HEK293 (cell line): ENCODE measurements at regions not wholly inside any gene's neighbourhood (a gene's known extent, or its start where the extent isn't known, plus 50 kb on each side); places are given as distances from the start of the nearest gene placed in this dataset.

Experiments used
- CTCF ChIA-PET: fragments of 350-600 bp; formaldehyde crosslinking; extraction: SDS; loops from one replicate; lab custom pipeline; 2021; ENCODE audit warnings: antibody characterized with exemption; lab: Yijun Ruan, JAX
- POLR2A ChIA-PET: fragments of 300-600 bp; formaldehyde crosslinking; extraction: SDS; loops from one replicate; lab custom pipeline; 2020; ENCODE audit warnings: antibody characterized with exemption, inconsistent platforms; lab: Yijun Ruan, JAX
- H3K27ac ChIP-seq: fragments of 200-500 bp; sonication (Bioruptor generic); 2 replicates; pipeline ENCODE4 v1.5.1; 2014; ENCODE audit warnings: low read depth, low read length, control low read depth, inconsistent platforms; ENCODE audit errors: extremely low read depth
- H3K36me3 ChIP-seq, 2 experiments: fragments of 200-500 bp in 1 of 2; sonication (Bioruptor generic) in 1 of 2; 1 replicate in 1 of 2; 2 replicates in 1 of 2; pipeline ENCODE4 v1.5.1; 2014 to 2017; ENCODE audit warnings: inconsistent platforms in 2 of 2, low read length in 2 of 2; ENCODE audit not compliant: control insufficient read depth in 2 of 2, insufficient read depth in 1 of 2
- H3K4me1 ChIP-seq: fragments of 200-500 bp; sonication (Bioruptor generic); 2 replicates; pipeline ENCODE4 v1.5.1; 2014; ENCODE audit warnings: mild to moderate bottlenecking, low read length, inconsistent platforms; ENCODE audit not compliant: control insufficient read depth, insufficient read depth
- H3K4me3 ChIP-seq: 2 replicates; pipeline ENCODE4 v1.5.1; 2011; ENCODE audit warnings: low read depth, mild to moderate bottlenecking, control low read depth, low read length, moderate library complexity
- H3K9me3 ChIP-seq: fragments of 200-500 bp; sonication (Bioruptor generic); 2 replicates; pipeline ENCODE4 v1.5.1; 2014; ENCODE audit warnings: low read depth, low read length, inconsistent platforms; ENCODE audit not compliant: control insufficient read depth, insufficient read depth
- EGR2 ChIP-seq: fragments of 450-650 bp; formaldehyde crosslinking; IDR thresholded peaks from 2 replicates; pipeline ENCODE4 v1.5.1; 2016; ENCODE audit warnings: low read depth, missing biosample characterization, missing genetic modification characterization
- GFI1B ChIP-seq: fragments of 450-650 bp; formaldehyde crosslinking; IDR thresholded peaks from 2 replicates; pipeline ENCODE4 v1.5.1; 2016; ENCODE audit warnings: missing biosample characterization, missing genetic modification characterization
- KLF7 ChIP-seq: fragments of 450-650 bp; formaldehyde crosslinking; IDR thresholded peaks from 2 replicates; pipeline ENCODE4 v1.5.1; 2016; ENCODE audit warnings: missing biosample characterization, missing genetic modification characterization, borderline replicate concordance
- PRDM10 ChIP-seq: fragments of 450-650 bp; formaldehyde crosslinking; IDR thresholded peaks from 2 replicates; pipeline ENCODE4 v1.5.1; 2016; ENCODE audit warnings: missing biosample characterization, missing genetic modification characterization
- SP3 ChIP-seq: fragments of 450-650 bp; formaldehyde crosslinking; IDR thresholded peaks from 2 replicates; pipeline ENCODE4 v1.5.1; 2016; ENCODE audit warnings: missing biosample characterization, missing genetic modification characterization
- YY1 ChIP-seq: fragments of 450-650 bp; formaldehyde crosslinking; IDR thresholded peaks from 2 replicates; pipeline ENCODE4 v1.5.1; 2018; ENCODE audit warnings: missing biosample characterization, missing genetic modification characterization
- ZBTB20 ChIP-seq: fragments of 450-650 bp; formaldehyde crosslinking; IDR thresholded peaks from 2 replicates; pipeline ENCODE4 v1.5.1; 2016; ENCODE audit warnings: missing biosample characterization, missing genetic modification characterization
- ZFHX2 ChIP-seq: fragments of 450-650 bp; formaldehyde crosslinking; conservative IDR thresholded peaks from 2 replicates; pipeline ENCODE4 v1.5.1; 2016; ENCODE audit warnings: missing biosample characterization, missing genetic modification characterization
- ZIC2 ChIP-seq: fragments of 450-650 bp; formaldehyde crosslinking; IDR thresholded peaks from 2 replicates; pipeline ENCODE4 v1.5.1; 2016; ENCODE audit warnings: missing biosample characterization, missing genetic modification characterization
- ZNF169 ChIP-seq: fragments of 450-650 bp; formaldehyde crosslinking; IDR thresholded peaks from 2 replicates; pipeline ENCODE4 v1.5.1; 2016; ENCODE audit warnings: missing biosample characterization, missing genetic modification characterization
- ZNF23 ChIP-seq: fragments of 450-650 bp; formaldehyde crosslinking; IDR thresholded peaks from 2 replicates; pipeline ENCODE4 v1.5.1; 2016; ENCODE audit warnings: missing biosample characterization, missing genetic modification characterization, borderline replicate concordance
- ZNF302 ChIP-seq: fragments of 450-650 bp; formaldehyde crosslinking; IDR thresholded peaks from 2 replicates; pipeline ENCODE4 v1.5.1; 2016; ENCODE audit warnings: missing biosample characterization, missing genetic modification characterization, low read depth
- ZNF48 ChIP-seq: fragments of 450-650 bp; formaldehyde crosslinking; IDR thresholded peaks from 2 replicates; pipeline ENCODE4 v1.5.1; 2016; ENCODE audit warnings: missing biosample characterization, missing genetic modification characterization
- ZNF514 ChIP-seq: fragments of 450-650 bp; formaldehyde crosslinking; IDR thresholded peaks from 2 replicates; pipeline ENCODE4 v1.5.1; 2016; ENCODE audit warnings: missing biosample characterization, missing genetic modification characterization
- ZNF621 ChIP-seq: fragments of 450-650 bp; formaldehyde crosslinking; IDR thresholded peaks from 2 replicates; pipeline ENCODE4 v1.5.1; 2017; ENCODE audit warnings: missing biosample characterization, missing genetic modification characterization
- ZNF837 ChIP-seq: fragments of 450-650 bp; formaldehyde crosslinking; IDR thresholded peaks from 2 replicates; pipeline ENCODE4 v1.5.1; 2016; ENCODE audit warnings: missing biosample characterization, missing genetic modification characterization
- TF ChIP-seq, protein P1 (sequence below): fragments of 450-650 bp; formaldehyde crosslinking; IDR thresholded peaks from 2 replicates; pipeline ENCODE4 v1.5.1; 2016; ENCODE audit warnings: missing biosample characterization, missing genetic modification characterization

DNA sequence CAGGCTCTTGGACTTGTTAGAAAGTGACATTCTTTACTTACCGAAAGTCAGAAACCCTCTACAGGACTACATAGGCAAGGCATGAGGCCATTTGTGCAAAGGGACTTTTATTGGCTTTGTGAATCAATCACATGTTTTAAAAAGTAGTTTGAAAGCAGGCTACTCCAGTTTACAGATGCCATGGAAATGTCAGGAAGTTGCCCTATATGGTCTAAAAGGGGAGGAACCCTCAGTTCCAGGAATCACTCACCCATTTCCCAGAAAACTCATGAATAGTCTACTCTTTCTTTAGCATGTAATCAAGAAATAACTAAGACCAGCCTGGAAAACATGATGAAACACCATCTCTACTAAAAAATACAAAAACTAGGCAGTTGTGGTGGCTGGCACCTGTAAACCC, 51.0 kb upstream of the MKRN3 start:
- CTCF ChIA-PET = no interaction called here
- POLR2A ChIA-PET = no interaction called here
- H3K27ac ChIP-seq = no peak overlapping the region
- H3K4me3 ChIP-seq = no peak overlapping the region
- TF ChIP-seq ZNF302 (tag by site-specific recombination) = no peak
- no peak for TF ChIP-seq ZNF621
- no peak for TF ChIP-seq ZNF48 (tag by site-specific recombination)
- no peak for TF ChIP-seq ZNF514 (tag by site-specific recombination)
- no peak for TF ChIP-seq GFI1B (tag by site-specific recombination)
- TF ChIP-seq, all 188 proteins: peak for 0
- Histone ChIP-seq H3K4me1 (no peaks in the 10 kb centered on the region), H3K36me3 (no peaks in the 10 kb centered on the region), H3K9me3 (no peaks in the 10 kb centered on the region)

DNA sequence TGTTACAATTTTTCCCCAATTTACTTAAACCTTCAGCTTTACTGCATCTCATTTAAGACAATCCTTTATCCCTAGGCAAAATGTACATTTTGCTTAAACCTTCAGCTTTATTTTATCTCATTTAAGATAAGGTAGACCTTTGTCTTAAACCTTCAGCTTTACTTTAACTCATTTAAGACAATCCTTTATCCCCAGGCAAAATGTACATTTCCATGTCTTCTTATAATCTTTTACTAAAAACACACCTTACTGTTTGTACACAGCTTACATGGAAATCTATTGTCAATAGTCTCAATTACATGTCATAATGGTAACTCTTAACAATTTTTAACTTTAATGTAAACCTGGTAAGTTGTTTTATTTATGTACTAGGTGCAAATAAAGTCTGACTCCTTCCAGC, 58.7 kb upstream of the MKRN3 start:
- TF ChIP-seq, protein P1, sequence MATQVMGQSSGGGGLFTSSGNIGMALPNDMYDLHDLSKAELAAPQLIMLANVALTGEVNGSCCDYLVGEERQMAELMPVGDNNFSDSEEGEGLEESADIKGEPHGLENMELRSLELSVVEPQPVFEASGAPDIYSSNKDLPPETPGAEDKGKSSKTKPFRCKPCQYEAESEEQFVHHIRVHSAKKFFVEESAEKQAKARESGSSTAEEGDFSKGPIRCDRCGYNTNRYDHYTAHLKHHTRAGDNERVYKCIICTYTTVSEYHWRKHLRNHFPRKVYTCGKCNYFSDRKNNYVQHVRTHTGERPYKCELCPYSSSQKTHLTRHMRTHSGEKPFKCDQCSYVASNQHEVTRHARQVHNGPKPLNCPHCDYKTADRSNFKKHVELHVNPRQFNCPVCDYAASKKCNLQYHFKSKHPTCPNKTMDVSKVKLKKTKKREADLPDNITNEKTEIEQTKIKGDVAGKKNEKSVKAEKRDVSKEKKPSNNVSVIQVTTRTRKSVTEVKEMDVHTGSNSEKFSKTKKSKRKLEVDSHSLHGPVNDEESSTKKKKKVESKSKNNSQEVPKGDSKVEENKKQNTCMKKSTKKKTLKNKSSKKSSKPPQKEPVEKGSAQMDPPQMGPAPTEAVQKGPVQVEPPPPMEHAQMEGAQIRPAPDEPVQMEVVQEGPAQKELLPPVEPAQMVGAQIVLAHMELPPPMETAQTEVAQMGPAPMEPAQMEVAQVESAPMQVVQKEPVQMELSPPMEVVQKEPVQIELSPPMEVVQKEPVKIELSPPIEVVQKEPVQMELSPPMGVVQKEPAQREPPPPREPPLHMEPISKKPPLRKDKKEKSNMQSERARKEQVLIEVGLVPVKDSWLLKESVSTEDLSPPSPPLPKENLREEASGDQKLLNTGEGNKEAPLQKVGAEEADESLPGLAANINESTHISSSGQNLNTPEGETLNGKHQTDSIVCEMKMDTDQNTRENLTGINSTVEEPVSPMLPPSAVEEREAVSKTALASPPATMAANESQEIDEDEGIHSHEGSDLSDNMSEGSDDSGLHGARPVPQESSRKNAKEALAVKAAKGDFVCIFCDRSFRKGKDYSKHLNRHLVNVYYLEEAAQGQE (tag by site-specific recombination) = no peak
- TF ChIP-seq ZNF23 (tag by site-specific recombination) (no peak), KLF7 (tag by site-specific recombination) (no peak), ZNF837 (tag by site-specific recombination) (no peak)
- Histone ChIP-seq H3K36me3 (no peaks in the 10 kb centered on the region), H3K27ac (no peak overlapping the region), H3K9me3 (no peaks in the 10 kb centered on the region), H3K4me1 (0 out of 2 replicates have a peak, but pooled peaks cover 2% of the 10 kb centered on the region), H3K4me3 (no peak overlapping the region)
- ChIA-PET CTCF (interaction anchor here (0.7 kb wide), 1 partner anchor 9 kb away, joined by 4 read pairs; no protein-coding TSS in a partner anchor), POLR2A (no interaction called here)

DNA sequence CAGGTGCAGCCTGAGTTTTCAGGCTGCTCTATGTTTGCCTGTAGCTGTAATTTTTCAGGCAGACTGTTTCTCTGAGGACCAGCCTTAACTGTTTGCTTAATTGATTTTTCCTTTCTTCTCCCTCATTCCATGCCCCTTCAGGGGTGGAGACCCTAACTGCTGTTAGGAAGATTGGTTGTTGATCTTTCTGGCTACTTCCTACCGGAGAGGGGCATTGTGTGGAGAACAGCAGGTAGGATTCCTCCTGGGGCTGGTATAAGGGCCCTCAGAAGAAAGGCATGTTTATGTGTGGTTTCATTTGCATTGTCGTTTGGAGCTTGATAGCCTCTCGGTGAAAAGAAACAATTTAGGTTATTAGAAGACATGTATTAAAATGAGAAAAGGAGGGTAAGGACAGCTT, 56.9 kb upstream of the GOLGA6L2 start:
- H3K4me3 ChIP-seq = no peak overlapping the region
- H3K27ac ChIP-seq = no peak overlapping the region
- H3K4me1 ChIP-seq = 0 out of 2 replicates have a peak, but pooled peaks cover 2% of the 10 kb centered on the region
- POLR2A ChIA-PET = no interaction called here
- H3K36me3 ChIP-seq = no peaks in the 10 kb centered on the region
- TF ChIP-seq SP3 (no peak), ZIC2 (tag by site-specific recombination) (peak; percentile 51), ZBTB20 (tag by site-specific recombination) (no peak)
- TF ChIP-seq, all 188 proteins: peak for 1
- no peaks in the 10 kb centered on the region for H3K9me3 ChIP-seq
- CTCF ChIA-PET = no interaction called here

DNA sequence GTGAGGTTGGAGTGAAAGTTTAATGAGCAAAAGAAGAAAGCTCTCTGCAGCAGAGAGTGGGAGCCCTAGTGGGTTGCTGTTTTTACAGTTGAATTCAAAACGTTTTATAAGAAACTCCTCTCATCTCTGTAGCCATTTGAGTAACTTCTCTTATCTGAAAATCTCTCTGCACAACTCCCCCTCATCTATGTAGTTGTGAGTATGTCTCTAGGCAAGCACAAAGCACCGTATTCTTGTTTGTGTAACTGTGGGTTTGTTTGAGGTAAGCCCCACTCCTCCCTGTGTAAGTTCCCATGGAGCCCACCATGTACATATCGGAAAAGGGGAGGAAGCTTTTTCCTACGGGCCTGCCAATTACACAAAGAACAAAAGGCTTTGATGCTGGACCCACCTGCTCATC, 56.5 kb upstream of the GOLGA6L2 start:
- no peak overlapping the region for H3K4me3 ChIP-seq
- H3K36me3 ChIP-seq = no peaks in the 10 kb centered on the region
- no peak overlapping the region for H3K27ac ChIP-seq
- no peaks in the 10 kb centered on the region for H3K9me3 ChIP-seq
- ChIA-PET CTCF (no interaction called here), POLR2A (no interaction called here)
- H3K4me1 ChIP-seq = 0 out of 2 replicates have a peak, but pooled peaks cover 2% of the 10 kb centered on the region
- TF ChIP-seq YY1 (tag by site-specific recombination) (no peak), ZFHX2 (tag by site-specific recombination) (peak; percentile 51), EGR2 (tag by site-specific recombination) (peak; percentile 80; the same call in 1 of the 2 replicates), PRDM10 (tag by site-specific recombination) (0 out of 2 replicates have a peak, but pooled peaks have one; percentile 26), ZNF169 (tag by site-specific recombination) (no peak), ZNF23 (tag by site-specific recombination) (no peak)
